Brain microvascular endothelial cell (primary cell): ENCODE measurements at regions not wholly inside any gene's neighbourhood (a gene's known extent, or its start where the extent isn't known, plus 50 kb on each side); places are given as distances from the start of the nearest gene placed in this dataset.

Experiments
- DNase-seq: peaks from one replicate; pipeline ENCODE4 v3.0.0-alpha.2; 2020
- H3K27ac ChIP-seq: fragments of 250-450 bp; sonication (Bioruptor Pico); 2 replicates; pipeline ENCODE4 v1.5.1; 2020; ENCODE audit warnings: mild to moderate bottlenecking, moderate library complexity
- H3K27me3 ChIP-seq: fragments of 250-450 bp; sonication (Bioruptor Pico); replicated peaks from 2 replicates; pipeline ENCODE4 v1.5.1; 2020; ENCODE audit warnings: mild to moderate bottlenecking
- H3K36me3 ChIP-seq: fragments of 250-450 bp; sonication (Bioruptor Pico); replicated peaks from 2 replicates; pipeline ENCODE4 v1.5.1; 2020; ENCODE audit warnings: mild to moderate bottlenecking
- H3K4me3 ChIP-seq: 2 replicates; pipeline ENCODE4 v1.5.1; 2011; ENCODE audit warnings: low read depth, mild to moderate bottlenecking, control low read depth, low read length, moderate library complexity
- in situ Hi-C: cut with HindIII; loops from 2 replicates; pipeline ENCODE4 v1.10.0; 2017; ENCODE audit warnings: low sequenced_read_pairs, low pct_ligation_motif_present
- TF ChIP-seq, protein P1 (sequence below): IDR thresholded peaks from 2 replicates; pipeline ENCODE4 v1.5.1; 2011; ENCODE audit warnings: low read depth, mild to moderate bottlenecking, moderate library complexity, low read length, control low read depth, inconsistent platforms; ENCODE audit errors: missing control alignments

DNA sequence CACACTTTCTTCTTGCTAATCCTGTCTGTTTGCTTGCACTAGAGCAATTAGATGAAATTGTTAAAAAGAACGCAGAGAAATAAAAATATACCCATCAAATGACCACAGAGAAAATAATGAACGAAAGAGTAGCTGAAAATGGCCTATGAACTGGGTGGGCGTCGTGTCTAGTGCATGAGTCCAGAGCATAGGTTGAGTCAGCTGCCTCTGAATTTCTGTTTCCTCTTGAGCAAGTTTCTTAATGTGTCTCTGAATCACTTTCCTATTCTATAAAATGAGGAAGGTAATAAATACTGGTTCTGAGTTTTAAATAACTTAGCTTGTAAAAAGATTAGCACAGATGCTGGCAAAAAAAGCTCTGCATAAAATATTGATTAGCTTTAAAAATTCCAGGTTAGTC, 75.0 kb downstream of the POM121L12 start:
- Histone ChIP-seq H3K36me3 (no peaks in the 10 kb centered on the region), H3K27me3 (no peaks in the 10 kb centered on the region), H3K27ac (no peak overlapping the region), H3K4me3 (no peak overlapping the region)
- in situ Hi-C loops: no loop called here
- TF ChIP-seq, protein P1, sequence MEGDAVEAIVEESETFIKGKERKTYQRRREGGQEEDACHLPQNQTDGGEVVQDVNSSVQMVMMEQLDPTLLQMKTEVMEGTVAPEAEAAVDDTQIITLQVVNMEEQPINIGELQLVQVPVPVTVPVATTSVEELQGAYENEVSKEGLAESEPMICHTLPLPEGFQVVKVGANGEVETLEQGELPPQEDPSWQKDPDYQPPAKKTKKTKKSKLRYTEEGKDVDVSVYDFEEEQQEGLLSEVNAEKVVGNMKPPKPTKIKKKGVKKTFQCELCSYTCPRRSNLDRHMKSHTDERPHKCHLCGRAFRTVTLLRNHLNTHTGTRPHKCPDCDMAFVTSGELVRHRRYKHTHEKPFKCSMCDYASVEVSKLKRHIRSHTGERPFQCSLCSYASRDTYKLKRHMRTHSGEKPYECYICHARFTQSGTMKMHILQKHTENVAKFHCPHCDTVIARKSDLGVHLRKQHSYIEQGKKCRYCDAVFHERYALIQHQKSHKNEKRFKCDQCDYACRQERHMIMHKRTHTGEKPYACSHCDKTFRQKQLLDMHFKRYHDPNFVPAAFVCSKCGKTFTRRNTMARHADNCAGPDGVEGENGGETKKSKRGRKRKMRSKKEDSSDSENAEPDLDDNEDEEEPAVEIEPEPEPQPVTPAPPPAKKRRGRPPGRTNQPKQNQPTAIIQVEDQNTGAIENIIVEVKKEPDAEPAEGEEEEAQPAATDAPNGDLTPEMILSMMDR: no peak
- DNase-seq: no peak

DNA sequence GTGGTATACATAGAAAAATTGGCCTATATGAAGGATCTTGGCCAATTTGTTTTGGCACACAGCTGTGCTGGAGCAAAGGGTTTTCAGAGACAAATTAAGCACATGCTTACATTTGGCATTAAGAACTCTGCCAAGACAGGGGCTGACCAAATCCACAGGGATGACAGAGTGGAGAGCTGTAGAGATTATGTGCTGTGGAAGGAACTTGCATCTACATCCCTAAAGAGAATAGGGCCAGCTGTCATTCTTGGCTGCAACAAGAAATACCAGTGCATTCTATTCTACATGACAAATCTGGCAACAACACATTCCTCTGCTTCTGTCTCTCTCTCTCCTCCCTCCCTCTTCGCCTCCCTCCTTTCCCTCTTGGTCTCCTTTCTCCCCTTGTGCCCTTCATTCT, 75.6 kb downstream of the POM121L12 start:
- Histone ChIP-seq H3K4me3 (no peak overlapping the region), H3K36me3 (no peaks in the 10 kb centered on the region), H3K27me3 (no peaks in the 10 kb centered on the region), H3K27ac (no peak overlapping the region)
- in situ Hi-C loops: no loop called here
- TF ChIP-seq, protein P1: no peak
- no peak for DNase-seq

DNA sequence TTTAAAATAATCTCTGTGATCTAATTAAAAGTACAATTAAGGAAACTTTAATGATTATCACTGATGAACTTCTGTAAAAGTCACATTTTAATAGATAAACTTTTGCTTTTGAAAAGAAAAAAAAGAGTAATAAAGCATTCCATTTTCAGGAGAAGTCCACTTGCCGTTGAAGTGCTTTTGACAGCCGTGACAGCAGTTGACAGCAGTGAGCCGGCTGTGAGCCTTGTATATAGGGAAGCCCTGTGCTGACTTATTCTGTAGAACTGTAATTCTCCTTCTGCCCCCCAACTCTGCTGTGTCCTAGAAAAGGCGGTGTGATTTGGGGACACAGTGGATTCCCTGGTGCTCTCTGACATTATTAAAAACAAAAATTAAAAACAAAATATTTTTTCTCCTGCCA, 78.0 kb downstream of the POM121L12 start:
- no peak for DNase-seq
- TF ChIP-seq, protein P1: no peak
- Histone ChIP-seq H3K36me3 (no peaks in the 10 kb centered on the region), H3K27ac (no peak overlapping the region), H3K4me3 (no peak overlapping the region), H3K27me3 (no peaks in the 10 kb centered on the region)
- in situ Hi-C loops: no loop called here

DNA sequence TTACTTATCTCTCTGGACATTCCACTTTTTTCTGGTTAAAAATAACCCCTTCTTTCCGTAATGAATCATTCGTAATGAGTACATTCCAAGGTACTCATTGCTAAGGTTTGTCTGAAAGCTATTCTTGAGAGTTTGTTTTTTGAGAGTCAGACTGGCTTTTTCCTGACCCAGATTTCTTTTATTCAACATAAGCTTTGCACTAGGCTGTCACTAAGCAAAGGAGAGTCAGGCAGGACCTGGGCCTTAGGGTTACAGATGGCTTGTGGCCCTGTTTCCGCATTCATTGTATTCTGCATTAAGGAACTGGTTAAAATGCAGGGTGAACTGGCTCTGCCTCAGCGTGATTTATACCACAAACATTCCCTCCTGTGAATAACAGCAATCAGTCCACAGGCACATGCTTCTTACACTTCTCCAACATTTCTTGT, 84.1 kb downstream of the POM121L12 start:
- Histone ChIP-seq H3K27me3 (no peaks in the 10 kb centered on the region), H3K36me3 (no peaks in the 10 kb centered on the region), H3K4me3 (no peak overlapping the region), H3K27ac (no peak overlapping the region)
- in situ Hi-C loops: no loop called here
- no peak for DNase-seq
- TF ChIP-seq, protein P1: no peak

DNA sequence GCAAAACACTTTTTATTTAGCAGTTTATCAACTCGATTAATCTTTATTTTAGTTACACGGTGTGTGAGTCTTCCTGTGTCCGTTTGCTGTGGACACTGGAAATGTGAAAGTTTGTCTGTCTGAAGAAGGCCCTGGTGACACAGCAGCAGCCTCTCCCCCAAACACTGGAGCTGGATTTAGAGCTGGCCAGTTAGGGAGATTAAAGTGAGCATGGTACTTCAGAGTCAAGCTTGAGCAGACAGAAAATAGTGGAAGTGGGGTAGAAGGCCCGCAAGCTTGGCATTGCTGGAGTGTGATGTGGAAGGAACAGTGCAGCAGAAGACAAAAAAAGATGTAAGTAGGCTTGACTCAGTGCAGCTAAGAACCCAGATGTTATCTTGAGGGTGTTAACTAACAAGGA, 85.9 kb downstream of the POM121L12 start:
- in situ Hi-C loops: no loop called here
- Histone ChIP-seq H3K36me3 (no peaks in the 10 kb centered on the region), H3K27me3 (no peaks in the 10 kb centered on the region), H3K27ac (no peak overlapping the region), H3K4me3 (no peak overlapping the region)
- TF ChIP-seq, protein P1: no peak
- DNase-seq: no peak

DNA sequence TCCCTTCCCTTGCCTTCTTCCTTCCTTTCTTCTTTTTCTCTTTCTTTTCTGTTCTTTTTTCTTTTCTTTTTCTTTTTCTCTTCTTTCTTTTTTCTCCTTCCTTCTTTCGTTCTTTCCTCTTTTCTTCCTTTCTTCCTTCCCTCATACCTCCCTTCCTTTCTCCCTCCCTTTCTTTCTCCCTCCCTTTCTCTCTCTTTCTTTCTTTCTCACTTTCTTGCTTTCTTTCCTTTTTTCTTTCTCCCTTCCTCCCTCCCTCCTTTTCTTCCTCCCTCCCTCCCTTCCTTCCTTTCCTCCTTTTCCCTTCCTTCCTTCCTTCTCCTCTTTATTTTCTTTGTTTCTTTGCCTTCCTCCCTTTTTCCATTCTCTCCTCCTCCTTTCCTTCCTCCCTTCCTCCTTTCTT, 96.3 kb downstream of the POM121L12 start:
- in situ Hi-C loops: no loop called here
- Histone ChIP-seq H3K36me3 (no peaks in the 10 kb centered on the region), H3K27me3 (no peaks in the 10 kb centered on the region), H3K27ac (no peak overlapping the region), H3K4me3 (no peak overlapping the region)
- TF ChIP-seq, protein P1: no peak
- DNase-seq: no peak
